ENCODE measurements at regions not wholly inside any gene's neighbourhood (a gene's known extent, or its start where the extent isn't known, plus 50 kb on each side); places are given as distances from the start of the nearest gene placed in this dataset.

GRCh38 chr9:27801545-27801944 lies 228.3 kb upstream of the C9orf72 start:
- DNase-seq (ENCODE audit: low spot score): no peak
- no peak overlapping the region for H3K9ac ChIP-seq (ENCODE audit: insufficient read depth, low read depth, low read length)
- no peaks in the 10 kb centered on the region for H3K4me1 ChIP-seq (ENCODE audit: insufficient read depth, low read length)
- intact Hi-C loops (cut with micrococcal nuclease; ENCODE audit: unreplicated experiment): no loop called here
- no TSS peak for BruUV-seq (replicated peaks)
- ATAC-seq: no peak
- H3K79me2 ChIP-seq (ENCODE audit: insufficient read depth, low read length): no peaks in the 10 kb centered on the region
- no peaks in the 10 kb centered on the region for H4K20me1 ChIP-seq (ENCODE audit: insufficient read depth, low read length)
- ChIA-PET POLR2A (no interaction called here), CTCF (ENCODE audit: low intra/inter-chr PET ratio, low total read pairs) (no interaction called here)
- no peaks in the 10 kb centered on the region for H3K9me3 ChIP-seq (ENCODE audit: low read length)
- no peak overlapping the region for H3K27ac ChIP-seq (ENCODE audit: extremely low read length, insufficient read depth, low read length)
- H3K27me3 ChIP-seq (ENCODE audit: control insufficient read depth in 1 of 2, insufficient read depth in 2 of 2, low read length in 2 of 2): no peaks in the 10 kb centered on the region
- H3K36me3 ChIP-seq (replicated peaks in 1 of 2; ENCODE audit: control insufficient read depth in 1 of 2, insufficient read depth in 2 of 2, low read length in 2 of 2): no peaks in the 10 kb centered on the region
- H3K4me2 ChIP-seq (ENCODE audit: low read depth, low read length): no peak overlapping the region
- TF ChIP-seq ZNF629 (CRISPR knock-in tag; conservative IDR thresholded peaks at IDR 0.05) (no peak), ZBTB4 (CRISPR knock-in tag; IDR thresholded peaks at IDR 0.05; ENCODE audit: borderline replicate concordance) (no peak), ZNF687 (CRISPR knock-in tag; IDR thresholded peaks at IDR 0.05) (no peak), ISX (CRISPR knock-in tag; conservative IDR thresholded peaks at IDR 0.05) (no peak), ZNF709 (CRISPR knock-in tag; IDR thresholded peaks at IDR 0.05) (no peak)
- no peak for FAIRE-seq
- H3K4me3 ChIP-seq (replicated peaks in 1 of 3; ENCODE audit: insufficient read depth in 1 of 3, low read depth in 2 of 3, low read length in 3 of 3): no peak overlapping the region
- WGBS (ENCODE audit: low lambda C conversion rate): under 1% methylated on average over 6 of the region's 6 CpGs
- in situ Hi-C loops (cut with HindIII; ENCODE audit: extremely low pct_ligation_motif_present, low pct_unique_long_range_greater_than_20kb): no loop called here
- H2AFZ ChIP-seq (ENCODE audit: low read length): no peak overlapping the region
